ENCODE measurements at regions not wholly inside any gene's neighbourhood (a gene's known extent, or its start where the extent isn't known, plus 50 kb on each side); places are given as distances from the start of the nearest gene placed in this dataset.

DNA sequence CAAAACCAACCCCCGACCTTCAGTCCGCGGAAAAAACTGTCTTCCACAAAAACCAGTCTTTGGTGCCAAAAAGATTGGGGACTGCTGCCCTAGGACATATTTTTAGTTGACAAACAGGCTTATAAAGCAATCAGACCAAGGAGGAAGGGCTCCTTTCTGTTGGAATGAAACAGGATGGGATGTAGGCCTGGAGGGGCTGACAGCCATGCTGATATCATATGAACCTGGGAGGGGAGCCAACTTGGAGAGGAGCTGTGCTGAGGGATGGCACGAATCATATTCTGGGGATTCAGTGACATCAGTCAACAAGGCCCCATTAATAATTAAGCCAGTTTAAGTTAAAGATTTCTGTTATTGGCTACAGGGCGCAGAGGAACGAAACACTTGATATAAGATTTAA is 225.4 kb upstream of the TSHZ2 start:
- TF ChIP-seq, protein P1, sequence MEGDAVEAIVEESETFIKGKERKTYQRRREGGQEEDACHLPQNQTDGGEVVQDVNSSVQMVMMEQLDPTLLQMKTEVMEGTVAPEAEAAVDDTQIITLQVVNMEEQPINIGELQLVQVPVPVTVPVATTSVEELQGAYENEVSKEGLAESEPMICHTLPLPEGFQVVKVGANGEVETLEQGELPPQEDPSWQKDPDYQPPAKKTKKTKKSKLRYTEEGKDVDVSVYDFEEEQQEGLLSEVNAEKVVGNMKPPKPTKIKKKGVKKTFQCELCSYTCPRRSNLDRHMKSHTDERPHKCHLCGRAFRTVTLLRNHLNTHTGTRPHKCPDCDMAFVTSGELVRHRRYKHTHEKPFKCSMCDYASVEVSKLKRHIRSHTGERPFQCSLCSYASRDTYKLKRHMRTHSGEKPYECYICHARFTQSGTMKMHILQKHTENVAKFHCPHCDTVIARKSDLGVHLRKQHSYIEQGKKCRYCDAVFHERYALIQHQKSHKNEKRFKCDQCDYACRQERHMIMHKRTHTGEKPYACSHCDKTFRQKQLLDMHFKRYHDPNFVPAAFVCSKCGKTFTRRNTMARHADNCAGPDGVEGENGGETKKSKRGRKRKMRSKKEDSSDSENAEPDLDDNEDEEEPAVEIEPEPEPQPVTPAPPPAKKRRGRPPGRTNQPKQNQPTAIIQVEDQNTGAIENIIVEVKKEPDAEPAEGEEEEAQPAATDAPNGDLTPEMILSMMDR (IDR thresholded peaks at IDR 0.05) = no peak
- Mint-ChIP-seq H3K9me3 (peaks cover 27% of the 10 kb centered on the region), H3K36me3 (ENCODE audit: low read depth) (no peaks in the 10 kb centered on the region), H3K4me3 (no peak overlapping the region), H3K27me3 (ENCODE audit: insufficient read depth) (no peaks in the 10 kb centered on the region), H3K27ac (no peak overlapping the region), H3K4me1 (ENCODE audit: low read depth) (no peaks in the 10 kb centered on the region)
- no peak for DNase-seq

DNA sequence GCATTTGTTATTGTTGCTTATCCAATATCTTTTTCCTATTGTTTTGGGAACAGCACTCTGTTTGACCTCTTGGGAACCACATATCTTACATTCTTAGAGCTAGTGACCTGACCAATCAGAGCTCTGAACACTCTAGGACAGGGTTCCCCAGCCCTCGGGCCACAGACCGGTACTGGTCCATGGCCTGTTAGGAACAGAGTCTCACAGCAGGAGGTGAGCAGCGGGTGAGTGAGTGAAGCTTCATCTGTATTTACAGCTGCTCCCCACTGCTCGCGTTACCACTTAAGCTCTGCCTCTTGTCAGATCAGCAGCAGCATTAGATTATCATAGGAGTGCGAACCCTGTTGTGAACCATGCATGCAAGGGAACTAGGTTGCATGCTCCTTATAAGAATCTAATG is 226.0 kb upstream of the TSHZ2 start:
- Mint-ChIP-seq H3K27me3 (ENCODE audit: insufficient read depth) (no peaks in the 10 kb centered on the region), H3K4me3 (no peak overlapping the region), H3K9me3 (peaks cover 21% of the 10 kb centered on the region), H3K4me1 (ENCODE audit: low read depth) (no peaks in the 10 kb centered on the region), H3K36me3 (ENCODE audit: low read depth) (no peaks in the 10 kb centered on the region), H3K27ac (no peak overlapping the region)
- no peak for DNase-seq
- TF ChIP-seq, protein P1 (IDR thresholded peaks at IDR 0.05) = no peak

DNA sequence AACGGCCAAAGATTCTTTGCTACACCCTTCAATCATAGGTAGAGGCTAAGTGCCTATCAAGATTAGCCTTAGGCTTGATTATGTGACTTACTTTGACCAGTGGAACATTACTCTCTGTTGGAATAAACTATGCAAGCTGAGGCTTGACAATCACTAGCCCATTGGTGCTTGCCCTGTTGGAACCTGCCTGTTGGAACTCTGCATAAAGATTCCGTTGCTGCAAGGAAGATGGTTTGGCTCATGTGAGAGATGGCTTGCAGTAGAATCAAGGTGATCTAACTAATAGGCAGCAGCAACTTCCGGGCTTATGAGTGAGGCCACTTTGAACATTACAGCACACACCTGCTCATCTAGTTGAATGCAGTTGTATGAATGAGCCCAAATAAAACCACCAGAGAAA is 227.7 kb upstream of the TSHZ2 start:
- Mint-ChIP-seq H3K9me3 (peaks cover 27% of the 10 kb centered on the region), H3K4me1 (ENCODE audit: low read depth) (no peaks in the 10 kb centered on the region)
- TF ChIP-seq, protein P1 (IDR thresholded peaks at IDR 0.05) = no peak

DNA sequence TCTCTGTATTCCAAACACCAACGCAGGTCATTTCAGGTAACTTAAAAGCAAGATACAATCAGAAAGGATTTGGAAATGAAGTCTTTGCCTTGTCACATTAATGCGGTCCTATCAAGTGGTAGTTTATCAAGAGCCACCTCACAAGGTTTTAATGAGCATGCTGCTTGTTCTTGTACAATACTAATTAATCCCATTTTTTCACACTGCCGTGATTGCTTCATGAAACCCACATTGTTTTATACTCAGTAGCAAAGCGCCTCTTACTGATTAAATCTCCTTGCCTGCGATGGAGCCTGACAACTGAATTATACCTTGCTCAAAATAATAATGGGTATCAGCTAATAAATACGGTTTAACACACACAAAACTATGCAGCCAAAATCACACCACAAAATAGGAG is 234.1 kb upstream of the TSHZ2 start:
- H3K9me3 Mint-ChIP-seq = peaks cover 25% of the 10 kb centered on the region
- H3K4me1 Mint-ChIP-seq (ENCODE audit: low read depth) = no peaks in the 10 kb centered on the region
- DNase-seq = no peak
- H3K36me3 Mint-ChIP-seq (ENCODE audit: low read depth) = no peaks in the 10 kb centered on the region
- no peaks in the 10 kb centered on the region for H3K27me3 Mint-ChIP-seq (ENCODE audit: insufficient read depth)
- H3K27ac Mint-ChIP-seq = no peak overlapping the region
- no peak overlapping the region for H3K4me3 Mint-ChIP-seq
- TF ChIP-seq, protein P1 (IDR thresholded peaks at IDR 0.05) = no peak

More for the DNA sequence above, 227.7 kb upstream of the TSHZ2 start:
- H3K36me3 Mint-ChIP-seq (ENCODE audit: low read depth) = no peaks in the 10 kb centered on the region
- H3K27me3 Mint-ChIP-seq (ENCODE audit: insufficient read depth) = no peaks in the 10 kb centered on the region
- DNase-seq = no peak
- H3K4me3 Mint-ChIP-seq = no peak overlapping the region
- H3K27ac Mint-ChIP-seq = no peak overlapping the region

DNA sequence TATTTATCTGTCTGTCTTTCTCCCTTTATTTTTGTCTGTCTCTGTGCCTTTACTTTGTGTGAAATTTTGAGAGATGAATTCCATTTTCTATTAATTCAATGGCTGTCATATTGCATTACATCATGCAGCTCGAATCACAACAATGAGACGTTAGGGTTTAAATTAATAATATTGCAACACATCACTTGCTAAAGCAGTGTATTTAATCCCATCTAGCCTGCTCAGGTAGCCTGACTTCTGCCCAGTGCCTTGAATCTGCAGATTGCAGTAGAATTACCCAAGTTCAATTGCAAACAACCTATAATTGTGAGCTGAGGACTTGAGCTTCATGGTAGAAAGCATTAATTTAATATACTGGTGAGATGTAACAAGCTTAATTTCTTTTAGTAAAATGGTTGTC is 235.7 kb upstream of the TSHZ2 start:
- TF ChIP-seq, protein P1 (IDR thresholded peaks at IDR 0.05) = no peak
- Mint-ChIP-seq H3K4me3 (no peak overlapping the region), H3K27ac (no peak overlapping the region), H3K27me3 (ENCODE audit: insufficient read depth) (no peaks in the 10 kb centered on the region), H3K36me3 (ENCODE audit: low read depth) (no peaks in the 10 kb centered on the region), H3K9me3 (peaks cover 31% of the 10 kb centered on the region), H3K4me1 (ENCODE audit: low read depth) (no peaks in the 10 kb centered on the region)
- DNase-seq = no peak

DNA sequence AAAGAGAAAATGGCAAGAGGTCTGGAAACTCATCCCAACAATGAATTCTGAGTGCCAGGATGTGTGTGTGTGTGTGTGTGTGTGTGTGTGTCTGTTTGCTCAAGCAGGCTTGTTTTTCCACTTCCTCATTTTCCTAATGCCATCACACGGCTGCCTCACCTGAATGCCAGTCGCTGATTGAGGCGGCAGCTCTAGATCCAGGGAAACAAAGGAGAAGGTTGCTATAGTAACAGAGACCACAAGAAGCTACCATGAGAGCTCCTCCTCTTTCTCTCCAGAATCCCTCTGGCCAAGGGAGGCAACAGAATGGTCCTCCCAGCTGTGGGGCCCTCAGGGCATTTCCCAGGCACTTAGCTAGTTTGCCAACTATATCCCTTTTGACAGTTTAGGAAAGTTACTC is 241.1 kb upstream of the TSHZ2 start:
- peaks cover 46% of the 10 kb centered on the region for H3K9me3 Mint-ChIP-seq
- no peaks in the 10 kb centered on the region for H3K4me1 Mint-ChIP-seq (ENCODE audit: low read depth)
- no peaks in the 10 kb centered on the region for H3K36me3 Mint-ChIP-seq (ENCODE audit: low read depth)
- no peak overlapping the region for H3K4me3 Mint-ChIP-seq
- no peak for DNase-seq
- peaks cover 2% of the 10 kb centered on the region for H3K27me3 Mint-ChIP-seq (ENCODE audit: insufficient read depth)
- no peak overlapping the region for H3K27ac Mint-ChIP-seq
- TF ChIP-seq, protein P1 (IDR thresholded peaks at IDR 0.05) = no peak
